Endodermal cell (in vitro differentiated cells): ENCODE measurements at regions not wholly inside any gene's neighbourhood (a gene's known extent, or its start where the extent isn't known, plus 50 kb on each side); places are given as distances from the start of the nearest gene placed in this dataset.

Experiments used
- DNase-seq: peaks from one replicate; pipeline ENCODE4 v3.0.0-alpha.2; 2017
- H3K27ac ChIP-seq: 2 replicates; pipeline ENCODE4 v1.5.1; 2013; ENCODE audit warnings: mild to moderate bottlenecking, low read depth, low read length, moderate library complexity
- H3K27me3 ChIP-seq: 2 replicates; pipeline ENCODE4 v1.6.1; 2013; ENCODE audit warnings: mild to moderate bottlenecking, low read length, moderate library complexity; ENCODE audit not compliant: insufficient read depth, control insufficient read depth, poor library complexity, severe bottlenecking
- H3K36me3 ChIP-seq: 2 replicates; pipeline ENCODE4 v1.7.0; 2013; ENCODE audit warnings: mild to moderate bottlenecking, low read length, moderate library complexity; ENCODE audit not compliant: control insufficient read depth, insufficient read depth
- H3K4me1 ChIP-seq: one replicate; pipeline ENCODE4 v1.7.0; 2013; ENCODE audit warnings: low read length; ENCODE audit not compliant: control insufficient read depth, insufficient read depth
- H3K4me3 ChIP-seq: 2 replicates; pipeline ENCODE4 v1.5.1; 2013; ENCODE audit warnings: mild to moderate bottlenecking, low read length, moderate library complexity
- H3K9ac ChIP-seq: 2 replicates; pipeline ENCODE4 v1.6.1; 2013; ENCODE audit warnings: mild to moderate bottlenecking, low read length, moderate library complexity; ENCODE audit not compliant: poor library complexity, severe bottlenecking; ENCODE audit errors: extremely low read depth
- H3K9me3 ChIP-seq: 2 replicates; pipeline ENCODE4 v1.6.1; 2013; ENCODE audit warnings: mild to moderate bottlenecking, low read length, moderate library complexity; ENCODE audit not compliant: control insufficient read depth
- H3K27ac Mint-ChIP-seq: 2 replicates; pipeline ENCODE4 v1.8.0; 2020; ENCODE audit warnings: mixed read lengths
- H3K27me3 Mint-ChIP-seq: 2 replicates; pipeline ENCODE4 v1.8.0; 2021; ENCODE audit warnings: mild to moderate bottlenecking, mixed read lengths; ENCODE audit not compliant: insufficient read depth
- H3K36me3 Mint-ChIP-seq: 2 replicates; pipeline ENCODE4 v1.8.0; 2020; ENCODE audit warnings: low read depth, mixed read lengths
- H3K4me1 Mint-ChIP-seq: 2 replicates; pipeline ENCODE4 v1.8.0; 2020; ENCODE audit warnings: mixed read lengths
- H3K4me3 Mint-ChIP-seq: 2 replicates; pipeline ENCODE4 v1.8.0; 2020; ENCODE audit warnings: mild to moderate bottlenecking, moderate library complexity, mixed read lengths
- H3K9me3 Mint-ChIP-seq: 2 replicates; pipeline ENCODE4 v1.8.0; 2020; ENCODE audit warnings: mild to moderate bottlenecking, mixed read lengths
- WGBS, 2 experiments: methylation state at CpG; one replicate each; pipeline versions ENCODE4 v1.1.5 to v1.1.7; 2013; ENCODE audit warnings: missing lambda C conversion rate in 2 of 2, mixed read lengths in 1 of 2; ENCODE audit not compliant: insufficient coverage in 1 of 2, insufficient read length in 1 of 2; 5-methylcytosine and 5-hydroxymethylcytosine counted together
- TF ChIP-seq, protein P1 (sequence below): fragments of 200-600 bp; sonication (generic); conservative IDR thresholded peaks from 2 replicates; pipeline ENCODE4 v1.5.0; 2021; ENCODE audit warnings: antibody characterized with exemption, mild to moderate bottlenecking

DNA sequence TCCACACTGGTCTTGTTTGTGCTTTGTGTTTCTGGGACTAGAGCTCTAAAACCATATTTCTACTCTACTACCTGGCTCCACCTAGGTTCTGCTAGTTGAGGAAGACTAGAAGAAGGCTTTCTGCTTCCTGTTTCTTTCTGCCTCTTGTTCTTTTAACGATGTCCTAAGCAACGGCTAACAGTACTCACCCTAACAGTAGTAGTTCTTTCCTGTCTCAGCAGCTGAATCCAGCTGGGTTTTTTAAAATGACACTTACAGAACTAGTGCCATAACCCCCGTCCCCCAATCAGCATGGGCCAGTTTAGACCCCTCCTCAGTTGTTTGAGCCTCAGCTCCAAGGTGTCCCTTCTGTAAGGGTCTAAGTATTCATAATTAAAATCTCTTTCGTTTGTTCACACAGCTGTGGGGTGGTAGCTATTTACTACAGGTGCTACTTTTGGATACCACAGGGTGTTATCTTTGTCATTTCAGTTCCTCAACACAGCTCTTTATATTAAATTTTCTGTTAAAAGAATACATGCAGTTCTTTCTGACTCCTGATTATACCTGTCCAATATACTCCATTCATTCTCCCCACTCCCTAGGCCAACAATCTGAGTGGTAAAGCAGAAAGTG, 790.2 kb downstream of the DHX35 start:
- Mint-ChIP-seq H3K27ac (no peak overlapping the region), H3K4me1 (no peaks in the 10 kb centered on the region), H3K36me3 (no peaks in the 10 kb centered on the region), H3K4me3 (no peak overlapping the region), H3K9me3 (peaks cover 6% of the 10 kb centered on the region), H3K27me3 (no peaks in the 10 kb centered on the region)
- Histone ChIP-seq H3K27ac (no peak overlapping the region), H3K36me3 (no peaks in the 10 kb centered on the region), H3K9me3 (peaks cover 13% of the 10 kb centered on the region), H3K27me3 (no peaks in the 10 kb centered on the region), H3K4me1 (no peaks in the 10 kb centered on the region), H3K9ac (no peak overlapping the region), H3K4me3 (no peak overlapping the region)
- DNase-seq: no peak
- 90 to 94% methylated on average over 2 to 4 of the region's 4 CpGs for WGBS, 2 experiments
- TF ChIP-seq, protein P1, sequence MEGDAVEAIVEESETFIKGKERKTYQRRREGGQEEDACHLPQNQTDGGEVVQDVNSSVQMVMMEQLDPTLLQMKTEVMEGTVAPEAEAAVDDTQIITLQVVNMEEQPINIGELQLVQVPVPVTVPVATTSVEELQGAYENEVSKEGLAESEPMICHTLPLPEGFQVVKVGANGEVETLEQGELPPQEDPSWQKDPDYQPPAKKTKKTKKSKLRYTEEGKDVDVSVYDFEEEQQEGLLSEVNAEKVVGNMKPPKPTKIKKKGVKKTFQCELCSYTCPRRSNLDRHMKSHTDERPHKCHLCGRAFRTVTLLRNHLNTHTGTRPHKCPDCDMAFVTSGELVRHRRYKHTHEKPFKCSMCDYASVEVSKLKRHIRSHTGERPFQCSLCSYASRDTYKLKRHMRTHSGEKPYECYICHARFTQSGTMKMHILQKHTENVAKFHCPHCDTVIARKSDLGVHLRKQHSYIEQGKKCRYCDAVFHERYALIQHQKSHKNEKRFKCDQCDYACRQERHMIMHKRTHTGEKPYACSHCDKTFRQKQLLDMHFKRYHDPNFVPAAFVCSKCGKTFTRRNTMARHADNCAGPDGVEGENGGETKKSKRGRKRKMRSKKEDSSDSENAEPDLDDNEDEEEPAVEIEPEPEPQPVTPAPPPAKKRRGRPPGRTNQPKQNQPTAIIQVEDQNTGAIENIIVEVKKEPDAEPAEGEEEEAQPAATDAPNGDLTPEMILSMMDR: no peak

DNA sequence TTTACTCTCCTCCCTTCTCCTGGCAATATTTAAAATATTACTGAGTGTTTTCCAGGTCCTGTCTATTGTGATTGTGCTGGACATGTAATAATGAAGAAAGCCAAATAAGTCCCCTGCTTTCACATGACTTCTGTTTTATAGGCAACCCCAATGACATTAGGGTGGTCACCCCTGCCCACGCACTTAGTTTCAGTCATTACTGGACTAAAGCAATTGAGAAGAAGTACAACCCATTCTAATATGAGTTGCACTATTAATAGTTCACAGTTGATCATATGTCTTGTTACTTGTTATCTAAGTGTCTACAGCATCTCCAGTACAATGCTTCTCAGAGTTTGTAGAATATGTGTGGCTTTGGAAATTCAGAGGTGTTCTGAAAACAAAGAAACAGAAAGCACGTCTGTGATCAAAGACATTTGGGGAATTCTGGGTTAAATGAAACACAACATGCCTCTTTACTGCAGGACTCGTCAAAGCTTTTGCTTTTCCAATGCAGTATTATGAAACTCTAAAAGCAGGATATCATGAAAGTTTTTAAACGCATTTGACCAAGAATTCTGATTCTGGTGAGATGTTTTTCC, 789.5 kb downstream of the DHX35 start:
- H3K27me3 ChIP-seq: no peaks in the 10 kb centered on the region
- TF ChIP-seq, protein P1: no peak
- no peaks in the 10 kb centered on the region for H3K36me3 ChIP-seq
- no peaks in the 10 kb centered on the region for H3K4me1 ChIP-seq
- Mint-ChIP-seq H3K27ac (no peak overlapping the region), H3K9me3 (peaks cover 6% of the 10 kb centered on the region), H3K4me1 (peaks cover 1% of the 10 kb centered on the region), H3K36me3 (no peaks in the 10 kb centered on the region), H3K4me3 (no peak overlapping the region), H3K27me3 (no peaks in the 10 kb centered on the region)
- H3K27ac ChIP-seq: no peak overlapping the region
- no peak overlapping the region for H3K9ac ChIP-seq
- DNase-seq: no peak
- no peak overlapping the region for H3K4me3 ChIP-seq
- H3K9me3 ChIP-seq: peaks cover 13% of the 10 kb centered on the region
- 89 to 95% methylated on average over 3 to 4 of the region's 4 CpGs for WGBS, 2 experiments

DNA sequence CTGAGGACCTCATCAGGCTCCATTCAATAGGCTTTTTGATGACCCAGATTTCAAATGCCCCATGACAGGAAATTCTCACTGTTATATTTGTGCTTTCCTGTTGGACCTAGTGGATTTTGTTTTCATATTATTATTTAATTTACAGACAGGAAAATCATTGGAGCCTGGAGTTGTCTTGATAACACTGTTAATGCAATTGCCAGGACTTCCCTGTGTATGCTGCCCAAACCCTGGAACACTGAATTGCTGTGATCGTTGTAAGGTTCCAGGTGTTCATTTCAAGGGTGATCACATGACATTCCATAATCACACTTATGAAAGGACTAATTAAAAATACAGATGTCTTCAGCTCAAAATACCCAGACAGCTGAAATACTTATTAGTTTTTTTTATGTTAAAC, 783.2 kb downstream of the DHX35 start:
- no peaks in the 10 kb centered on the region for H3K36me3 ChIP-seq
- Mint-ChIP-seq H3K9me3 (peaks cover 9% of the 10 kb centered on the region), H3K27me3 (no peaks in the 10 kb centered on the region), H3K36me3 (no peaks in the 10 kb centered on the region), H3K4me1 (peaks cover 1% of the 10 kb centered on the region), H3K27ac (no peak overlapping the region), H3K4me3 (no peak overlapping the region)
- H3K9me3 ChIP-seq: peaks cover 13% of the 10 kb centered on the region
- TF ChIP-seq, protein P1: no peak
- DNase-seq: no peak
- no peaks in the 10 kb centered on the region for H3K27me3 ChIP-seq
- H3K4me3 ChIP-seq: no peak overlapping the region
- H3K27ac ChIP-seq: no peak overlapping the region
- H3K4me1 ChIP-seq: no peaks in the 10 kb centered on the region
- 80 to 94% methylated on average over 1 of the region's 1 CpG for WGBS, 2 experiments
- no peak overlapping the region for H3K9ac ChIP-seq
